GM21786 (cell line): ENCODE measurements at regions not wholly inside any gene's neighbourhood (a gene's known extent, or its start where the extent isn't known, plus 50 kb on each side); places are given as distances from the start of the nearest gene placed in this dataset.

ENCODE experiments used
- ATAC-seq: cut with Tn5 transposase; IDR thresholded peaks from one replicate; pipeline ENCODE4 v1.9.1; 2021; ENCODE audit not compliant: unreplicated experiment

GRCh38 chr5:68555907-68556681 lies 340.5 kb downstream of the PIK3R1 start:
- no peak for ATAC-seq

- ATAC-seq: no peak
These were observed 341.8 kb downstream of the PIK3R1 start for GRCh38 chr5:68557162-68557936.

GRCh38 chr5:68562308-68562707 lies 346.8 kb downstream of the PIK3R1 start:
- no peak for ATAC-seq

DNA sequence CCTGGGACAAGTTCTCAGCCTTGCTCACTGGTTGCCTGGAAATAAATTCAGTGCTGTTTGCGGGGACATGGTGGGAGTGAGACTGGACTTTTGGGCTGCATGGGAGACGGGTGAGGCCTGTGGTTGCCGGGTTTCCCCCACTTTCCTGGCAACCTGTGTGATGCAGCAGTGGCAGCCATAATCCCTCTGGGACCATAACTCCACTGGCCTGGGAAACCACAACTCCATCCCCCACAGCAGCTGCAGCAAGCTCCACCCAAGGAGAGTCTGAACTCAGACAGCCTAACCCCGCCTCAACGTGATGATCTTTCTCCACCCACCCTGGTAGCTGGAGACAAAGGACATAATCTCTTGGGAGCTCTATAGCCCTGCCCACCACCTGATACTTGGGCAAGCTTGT lies 349.9 kb downstream of the PIK3R1 start:
- peak; percentile 72 for ATAC-seq

DNA sequence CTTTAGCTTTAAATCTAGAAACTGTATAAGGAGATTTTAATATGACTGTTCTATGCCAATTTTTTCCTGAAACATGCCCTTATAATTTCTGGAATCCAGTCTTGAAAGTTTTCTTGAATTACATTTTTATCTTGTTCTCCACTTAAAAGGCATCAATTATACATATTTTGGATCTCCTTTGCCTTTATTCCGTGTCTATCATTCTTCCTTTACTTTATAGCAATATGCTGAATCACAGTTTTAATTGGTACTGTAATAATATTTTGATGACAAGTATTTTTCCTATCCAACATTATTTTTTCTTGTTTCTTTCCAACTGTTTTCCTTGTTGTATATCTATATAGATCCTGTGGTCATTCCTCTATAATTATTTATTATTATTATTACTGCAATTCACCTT lies 361.2 kb downstream of the PIK3R1 start:
- ATAC-seq: no peak

DNA sequence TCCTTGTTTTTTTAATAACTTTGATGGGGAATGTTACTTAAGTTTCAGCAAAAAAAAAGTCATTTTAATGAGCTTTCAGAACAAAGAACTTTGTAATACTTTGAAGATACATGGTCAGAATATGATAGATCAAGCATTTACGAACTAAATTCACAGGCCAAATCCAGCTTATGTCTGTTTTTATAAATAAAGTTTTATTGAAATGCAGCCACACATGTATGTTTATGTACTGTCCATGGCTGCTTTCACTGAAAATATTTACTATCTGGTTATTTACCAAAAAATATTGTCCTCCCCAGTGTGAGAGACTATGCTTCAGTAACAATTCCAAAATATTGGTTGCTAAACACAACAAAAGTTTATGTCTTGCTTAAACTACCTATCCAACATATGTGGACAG lies 366.7 kb downstream of the PIK3R1 start:
- no peak for ATAC-seq

- ATAC-seq: no peak
These were observed 371.6 kb downstream of the PIK3R1 start for GRCh38 chr5:68587171-68587570.

- ATAC-seq: no peak
These were observed 376.3 kb downstream of the PIK3R1 start for GRCh38 chr5:68591850-68592249.

DNA sequence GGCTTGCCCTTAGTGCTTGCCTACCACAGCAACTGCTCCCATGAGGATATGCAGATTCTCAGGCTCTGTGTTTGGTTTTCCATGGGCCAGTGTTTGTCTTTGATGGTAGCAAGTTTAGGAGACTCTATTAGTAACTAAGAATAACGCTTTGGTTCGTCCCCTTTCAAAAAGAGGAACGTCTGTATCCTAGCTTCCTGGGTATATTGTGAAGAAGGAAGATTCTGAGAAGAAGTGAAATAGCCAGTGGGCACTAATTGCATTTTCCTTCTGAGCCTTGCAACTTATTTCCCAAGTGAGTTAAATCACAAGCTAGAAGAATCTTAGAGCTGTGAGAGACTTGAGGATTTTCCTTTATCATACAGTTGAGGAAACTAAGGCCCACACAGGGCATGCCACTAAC lies 376.8 kb downstream of the PIK3R1 start:
- no peak for ATAC-seq

GRCh38 chr5:68593211-68593671 lies 377.7 kb downstream of the PIK3R1 start:
- ATAC-seq: no peak

DNA sequence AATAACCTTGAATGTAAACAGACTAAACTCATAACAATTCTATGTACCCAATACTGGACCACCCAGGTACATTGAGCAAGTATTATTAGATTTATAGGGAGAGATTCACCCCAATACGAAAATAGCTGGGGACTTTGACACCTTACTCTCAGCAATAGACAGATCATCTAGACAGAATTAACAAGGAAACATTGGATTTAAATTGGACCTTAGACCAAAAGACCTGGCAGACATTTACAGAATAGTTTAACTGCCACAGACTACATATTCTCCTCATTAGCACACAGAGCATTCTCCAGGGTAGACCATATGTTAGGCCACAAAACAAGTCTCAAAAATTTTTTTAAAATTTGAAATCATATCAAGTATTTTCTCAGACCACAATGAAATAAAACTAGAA lies 397.4 kb downstream of the PIK3R1 start:
- ATAC-seq: no peak

GRCh38 chr5:68618501-68618900 lies 402.9 kb downstream of the PIK3R1 start:
- ATAC-seq: no peak

DNA sequence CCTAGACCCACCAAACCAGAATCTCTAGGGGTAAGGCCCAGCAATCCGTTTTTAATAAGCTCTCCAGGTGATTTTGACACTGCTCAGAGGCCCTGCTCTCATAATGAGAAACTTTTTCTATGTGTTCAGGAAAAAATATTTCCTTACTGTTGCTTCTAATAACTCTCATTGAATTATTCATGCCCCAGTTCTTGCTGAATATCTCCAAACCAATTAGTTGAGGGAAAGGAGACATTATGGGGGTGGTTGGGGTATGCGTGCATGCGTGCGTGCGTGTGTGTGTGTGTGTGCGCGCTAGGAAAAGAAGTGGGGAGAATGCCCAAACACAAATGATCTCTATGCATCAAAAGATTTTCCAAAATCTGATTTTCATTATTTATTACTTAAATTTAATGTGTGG lies 411.4 kb downstream of the PIK3R1 start:
- no peak for ATAC-seq

GRCh38 chr5:68628082-68628814 lies 412.7 kb downstream of the PIK3R1 start:
- no peak for ATAC-seq

- no peak for ATAC-seq
These were observed 414.8 kb downstream of the PIK3R1 start for GRCh38 chr5:68630354-68630753.

- no peak for ATAC-seq
These were observed 416.3 kb downstream of the PIK3R1 start for GRCh38 chr5:68631884-68632283.

DNA sequence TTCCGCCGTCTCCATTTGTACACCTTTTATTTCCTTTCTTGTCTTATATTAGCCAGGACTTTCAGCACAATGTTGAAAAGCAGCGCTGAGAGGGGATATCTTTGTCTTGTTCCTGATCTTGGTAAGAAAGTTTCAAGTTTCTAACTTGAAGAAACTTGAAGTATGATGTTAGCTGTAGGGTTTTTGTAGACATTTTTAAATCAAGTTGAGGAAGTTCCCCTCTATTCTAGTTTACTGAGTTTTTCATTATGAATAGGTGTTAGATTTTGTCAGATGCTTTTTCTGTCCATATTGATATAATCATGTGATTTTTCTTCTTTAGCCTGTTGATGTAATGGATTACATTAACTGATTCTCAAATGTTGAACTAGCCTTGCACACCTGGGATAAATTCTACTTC lies 425.7 kb downstream of the PIK3R1 start:
- ATAC-seq: no peak

GRCh38 chr5:68643064-68643463 lies 427.5 kb downstream of the PIK3R1 start:
- ATAC-seq: no peak

- ATAC-seq: peak; percentile 97
These were observed 429.4 kb downstream of the PIK3R1 start for GRCh38 chr5:68644971-68645370.

DNA sequence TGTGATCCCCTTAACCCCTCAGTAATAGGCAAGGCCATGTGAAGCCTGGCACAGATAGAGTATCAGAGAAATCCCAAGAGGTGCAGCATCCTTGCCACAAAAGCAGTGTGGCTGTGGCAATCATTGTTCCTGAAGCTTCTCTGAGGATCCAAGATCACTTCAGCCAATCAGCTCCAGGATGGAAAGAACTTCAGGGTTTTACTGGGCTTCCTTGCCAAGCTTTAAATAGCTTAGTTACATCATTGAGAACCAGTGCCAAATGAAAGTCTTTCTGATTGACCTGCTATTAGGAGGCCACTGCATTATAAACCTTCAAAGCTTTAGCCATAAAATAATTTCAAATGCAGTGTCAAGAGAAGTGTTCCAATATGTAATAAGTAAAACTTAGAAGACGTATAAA lies 430.6 kb downstream of the PIK3R1 start:
- no peak for ATAC-seq

DNA sequence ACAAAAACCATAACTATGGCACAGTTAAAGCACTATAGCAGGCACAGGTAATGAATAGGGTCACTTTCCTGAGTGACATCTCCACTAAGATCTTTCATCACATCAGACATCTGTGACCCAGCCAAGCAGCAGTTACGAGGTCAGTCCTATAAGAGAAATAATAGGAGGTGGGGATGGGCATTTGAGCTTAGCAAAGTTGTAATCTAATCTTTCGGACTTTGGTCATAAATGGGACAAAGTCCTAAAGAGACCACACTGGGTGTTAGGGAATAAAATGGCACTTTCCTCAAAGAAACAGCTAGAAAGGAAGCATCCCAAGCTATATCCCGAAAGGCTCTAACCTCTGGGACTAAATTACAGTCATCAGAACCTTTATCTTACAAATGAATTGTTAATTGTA lies 432.2 kb downstream of the PIK3R1 start:
- ATAC-seq: no peak
